Osteoblast (primary cell): ENCODE measurements at regions not wholly inside any gene's neighbourhood (a gene's known extent, or its start where the extent isn't known, plus 50 kb on each side); places are given as distances from the start of the nearest gene placed in this dataset.

Source experiments
- DNase-seq: peaks from one replicate; pipeline ENCODE4 v3.0.0; 2011; ENCODE audit warnings: low spot score, mixed read lengths; ENCODE audit not compliant: insufficient read length; ENCODE audit errors: missing footprints
- H2AFZ ChIP-seq: 2 replicates; pipeline ENCODE4 v1.6.0; 2011; ENCODE audit warnings: mild to moderate bottlenecking, low read length
- H3K27ac ChIP-seq: 2 replicates; pipeline ENCODE4 v1.5.1; 2011; ENCODE audit warnings: mild to moderate bottlenecking, low read depth, low read length, moderate library complexity
- H3K27me3 ChIP-seq: 2 replicates; pipeline ENCODE4 v1.6.0; 2012; ENCODE audit warnings: mild to moderate bottlenecking, control low read depth, inconsistent platforms, low read length, moderate library complexity; ENCODE audit not compliant: insufficient read depth
- H3K36me3 ChIP-seq: 2 replicates; pipeline ENCODE4 v1.5.1; 2011; ENCODE audit warnings: mild to moderate bottlenecking, low read length, control low read depth, moderate library complexity; ENCODE audit not compliant: insufficient read depth
- H3K4me1 ChIP-seq: 2 replicates; pipeline ENCODE4 v1.5.1; 2011; ENCODE audit warnings: mild to moderate bottlenecking, low read length, control low read depth, moderate library complexity; ENCODE audit not compliant: insufficient read depth
- H3K4me2 ChIP-seq: 2 replicates; pipeline ENCODE4 v1.6.0; 2011; ENCODE audit warnings: mild to moderate bottlenecking, low read length; ENCODE audit not compliant: insufficient read depth
- H3K4me3 ChIP-seq: fragments of 200-600 bp; sonication (generic); 3 replicates; pipeline ENCODE4 v1.5.1; 2012; ENCODE audit warnings: mild to moderate bottlenecking, low read length, inconsistent platforms; ENCODE audit not compliant: insufficient read depth
- H3K79me2 ChIP-seq: 2 replicates; pipeline ENCODE4 v1.6.0; 2012; ENCODE audit warnings: mild to moderate bottlenecking, low read length, control low read depth, inconsistent platforms; ENCODE audit not compliant: insufficient read depth
- H3K9me3 ChIP-seq: 2 replicates; pipeline ENCODE4 v1.5.1; 2011; ENCODE audit warnings: low read depth, low read length, control low read depth
- H4K20me1 ChIP-seq: 2 replicates; pipeline ENCODE4 v1.6.0; 2012; ENCODE audit warnings: mild to moderate bottlenecking, low read length, control low read depth; ENCODE audit not compliant: insufficient read depth
- TF ChIP-seq, protein P1 (sequence below): IDR thresholded peaks from 2 replicates; pipeline ENCODE4 v1.5.1; 2011; ENCODE audit warnings: mild to moderate bottlenecking, low read depth, low read length, moderate library complexity; ENCODE audit errors: extremely low read depth

- Histone ChIP-seq H3K27me3 (no peaks in the 10 kb centered on the region), H3K4me1 (no peaks in the 10 kb centered on the region), H4K20me1 (no peaks in the 10 kb centered on the region), H2AFZ (no peak overlapping the region), H3K36me3 (no peaks in the 10 kb centered on the region), H3K79me2 (no peaks in the 10 kb centered on the region), H3K4me3 (no peak overlapping the region), H3K9me3 (no peaks in the 10 kb centered on the region), H3K27ac (no peak overlapping the region), H3K4me2 (no peak overlapping the region)
- TF ChIP-seq, protein P1, sequence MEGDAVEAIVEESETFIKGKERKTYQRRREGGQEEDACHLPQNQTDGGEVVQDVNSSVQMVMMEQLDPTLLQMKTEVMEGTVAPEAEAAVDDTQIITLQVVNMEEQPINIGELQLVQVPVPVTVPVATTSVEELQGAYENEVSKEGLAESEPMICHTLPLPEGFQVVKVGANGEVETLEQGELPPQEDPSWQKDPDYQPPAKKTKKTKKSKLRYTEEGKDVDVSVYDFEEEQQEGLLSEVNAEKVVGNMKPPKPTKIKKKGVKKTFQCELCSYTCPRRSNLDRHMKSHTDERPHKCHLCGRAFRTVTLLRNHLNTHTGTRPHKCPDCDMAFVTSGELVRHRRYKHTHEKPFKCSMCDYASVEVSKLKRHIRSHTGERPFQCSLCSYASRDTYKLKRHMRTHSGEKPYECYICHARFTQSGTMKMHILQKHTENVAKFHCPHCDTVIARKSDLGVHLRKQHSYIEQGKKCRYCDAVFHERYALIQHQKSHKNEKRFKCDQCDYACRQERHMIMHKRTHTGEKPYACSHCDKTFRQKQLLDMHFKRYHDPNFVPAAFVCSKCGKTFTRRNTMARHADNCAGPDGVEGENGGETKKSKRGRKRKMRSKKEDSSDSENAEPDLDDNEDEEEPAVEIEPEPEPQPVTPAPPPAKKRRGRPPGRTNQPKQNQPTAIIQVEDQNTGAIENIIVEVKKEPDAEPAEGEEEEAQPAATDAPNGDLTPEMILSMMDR = no peak
- no peak for DNase-seq
Observed at GRCh38 chr18:40382197-40382596, 1572.8 kb upstream of the PIK3C3 start.

GRCh38 chr18:40380686-40381439 is 1574.2 kb upstream of the PIK3C3 start:
- TF ChIP-seq, protein P1 = no peak
- Histone ChIP-seq H3K9me3 (no peaks in the 10 kb centered on the region), H3K4me1 (no peaks in the 10 kb centered on the region), H2AFZ (no peak overlapping the region), H3K4me3 (no peak overlapping the region), H4K20me1 (no peaks in the 10 kb centered on the region), H3K27me3 (no peaks in the 10 kb centered on the region), H3K4me2 (no peak overlapping the region), H3K27ac (no peak overlapping the region), H3K36me3 (no peaks in the 10 kb centered on the region), H3K79me2 (no peaks in the 10 kb centered on the region)
- no peak for DNase-seq

DNA sequence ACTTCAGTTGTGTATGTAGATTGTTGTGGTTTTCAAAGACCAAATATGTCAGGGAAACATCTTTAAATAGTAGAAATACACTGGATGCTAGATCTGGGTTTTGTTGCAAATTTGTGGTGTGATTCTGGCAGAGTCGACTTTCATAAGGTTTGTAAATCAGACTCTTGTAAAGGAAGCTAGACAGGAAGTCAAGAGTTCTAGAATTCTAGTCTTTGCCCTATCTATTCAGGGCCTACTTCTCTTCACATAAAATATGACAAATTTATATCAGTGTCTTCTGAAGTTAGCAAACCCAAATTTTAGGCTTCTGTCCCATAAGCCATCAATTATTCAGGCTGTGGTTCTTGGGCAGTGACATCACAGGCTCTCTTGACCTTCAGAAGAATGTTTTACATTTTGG is 1579.2 kb upstream of the PIK3C3 start:
- Histone ChIP-seq H3K27ac (no peak overlapping the region), H4K20me1 (no peaks in the 10 kb centered on the region)
- TF ChIP-seq, protein P1 = no peak

DNA sequence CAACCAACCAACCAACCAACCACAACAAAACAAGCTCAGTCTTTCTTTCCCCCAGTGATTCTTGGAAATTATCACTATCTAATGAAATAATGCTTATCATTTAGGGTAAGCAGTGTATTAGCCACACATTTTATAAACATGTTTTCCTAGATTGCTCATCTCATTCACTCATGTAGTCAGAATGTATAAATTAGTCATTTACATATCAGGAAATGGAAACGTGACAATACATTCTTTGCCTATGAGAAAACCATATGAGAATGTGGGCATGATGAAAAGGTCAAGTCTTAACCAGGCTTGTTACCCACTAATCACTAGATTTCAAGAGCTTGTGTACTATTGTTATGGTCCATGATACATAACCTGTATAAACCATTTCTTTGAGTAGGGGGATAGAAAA is 1583.4 kb upstream of the PIK3C3 start:
- DNase-seq = peak; percentile 50
- Histone ChIP-seq H3K9me3 (no peaks in the 10 kb centered on the region), H3K27me3 (no peaks in the 10 kb centered on the region), H3K79me2 (no peaks in the 10 kb centered on the region), H4K20me1 (no peaks in the 10 kb centered on the region), H3K4me3 (no peak overlapping the region), H3K27ac (no peak overlapping the region), H3K4me2 (no peak overlapping the region), H3K4me1 (no peaks in the 10 kb centered on the region), H2AFZ (no peak overlapping the region), H3K36me3 (no peaks in the 10 kb centered on the region)
- TF ChIP-seq, protein P1 = no peak

More for the DNA sequence above, 1579.2 kb upstream of the PIK3C3 start:
- Histone ChIP-seq H3K79me2 (no peaks in the 10 kb centered on the region), H2AFZ (no peak overlapping the region), H3K4me2 (no peak overlapping the region), H3K36me3 (no peaks in the 10 kb centered on the region), H3K4me1 (no peaks in the 10 kb centered on the region), H3K9me3 (no peaks in the 10 kb centered on the region), H3K27me3 (no peaks in the 10 kb centered on the region), H3K4me3 (no peak overlapping the region)
- DNase-seq = no peak
